ENCODE measurements at regions not wholly inside any gene's neighbourhood (a gene's known extent, or its start where the extent isn't known, plus 50 kb on each side); places are given as distances from the start of the nearest gene placed in this dataset.

- Mint-ChIP-seq H3K4me3 (no peak overlapping the region), H3K4me1 (no peaks in the 10 kb centered on the region), H3K27me3 (peaks cover 20% of the 10 kb centered on the region), H3K36me3 (no peaks in the 10 kb centered on the region), H3K27ac (no peak overlapping the region), H3K9me3 (no peaks in the 10 kb centered on the region)
- DNase-seq, result no peak
These were observed 77.6 kb downstream of the RIPK4 start for GRCh38 chr21:41689289-41689583.

- Mint-ChIP-seq H3K4me3 (no peak overlapping the region), H3K27ac (no peak overlapping the region)
These were observed 79.2 kb downstream of the RIPK4 start for GRCh38 chr21:41687633-41688032.

GRCh38 chr21:41686664-41687063 lies 80.2 kb downstream of the RIPK4 start:
- no peaks in the 10 kb centered on the region for H3K4me1 Mint-ChIP-seq
- no peak for DNase-seq
- no peak overlapping the region for H3K27ac Mint-ChIP-seq
- no peaks in the 10 kb centered on the region for H3K9me3 Mint-ChIP-seq
- H3K27me3 Mint-ChIP-seq, result peaks cover 7% of the 10 kb centered on the region
- H3K4me3 Mint-ChIP-seq, result no peak overlapping the region
- H3K36me3 Mint-ChIP-seq, result no peaks in the 10 kb centered on the region

More at GRCh38 chr21:41687633-41688032, 79.2 kb downstream of the RIPK4 start:
- H3K27me3 Mint-ChIP-seq, result peaks cover 15% of the 10 kb centered on the region
- H3K9me3 Mint-ChIP-seq, result no peaks in the 10 kb centered on the region
- no peaks in the 10 kb centered on the region for H3K36me3 Mint-ChIP-seq
- no peaks in the 10 kb centered on the region for H3K4me1 Mint-ChIP-seq
- no peak for DNase-seq

GRCh38 chr21:41685511-41686149 lies 81.2 kb downstream of the RIPK4 start:
- H3K4me3 Mint-ChIP-seq, result no peak overlapping the region
- H3K36me3 Mint-ChIP-seq, result no peaks in the 10 kb centered on the region
- H3K9me3 Mint-ChIP-seq, result no peaks in the 10 kb centered on the region
- H3K4me1 Mint-ChIP-seq, result no peaks in the 10 kb centered on the region
- no peak for DNase-seq
- no peak overlapping the region for H3K27ac Mint-ChIP-seq
- peaks cover 3% of the 10 kb centered on the region for H3K27me3 Mint-ChIP-seq

GRCh38 chr21:41684381-41685245 lies 82.2 kb downstream of the RIPK4 start:
- H3K36me3 Mint-ChIP-seq, result no peaks in the 10 kb centered on the region
- no peaks in the 10 kb centered on the region for H3K4me1 Mint-ChIP-seq
- no peak for DNase-seq
- H3K4me3 Mint-ChIP-seq, result no peak overlapping the region
- peaks cover 4% of the 10 kb centered on the region for H3K27me3 Mint-ChIP-seq
- no peaks in the 10 kb centered on the region for H3K9me3 Mint-ChIP-seq
- H3K27ac Mint-ChIP-seq, result no peak overlapping the region

GRCh38 chr21:41683815-41684214 lies 83.0 kb downstream of the RIPK4 start:
- Mint-ChIP-seq H3K4me1 (no peaks in the 10 kb centered on the region), H3K36me3 (no peaks in the 10 kb centered on the region), H3K9me3 (no peaks in the 10 kb centered on the region), H3K4me3 (no peak overlapping the region), H3K27ac (no peak overlapping the region), H3K27me3 (peaks cover 12% of the 10 kb centered on the region)
- DNase-seq, result no peak

GRCh38 chr21:41682719-41683179 lies 84.1 kb downstream of the RIPK4 start:
- peaks cover 19% of the 10 kb centered on the region for H3K27me3 Mint-ChIP-seq
- H3K9me3 Mint-ChIP-seq, result no peaks in the 10 kb centered on the region
- no peak overlapping the region for H3K4me3 Mint-ChIP-seq
- no peaks in the 10 kb centered on the region for H3K36me3 Mint-ChIP-seq
- no peaks in the 10 kb centered on the region for H3K4me1 Mint-ChIP-seq
- no peak for DNase-seq
- no peak overlapping the region for H3K27ac Mint-ChIP-seq

GRCh38 chr21:41681939-41682718 lies 84.7 kb downstream of the RIPK4 start:
- Mint-ChIP-seq H3K9me3 (no peaks in the 10 kb centered on the region), H3K27me3 (peaks cover 23% of the 10 kb centered on the region), H3K27ac (no peak overlapping the region), H3K36me3 (no peaks in the 10 kb centered on the region), H3K4me1 (no peaks in the 10 kb centered on the region), H3K4me3 (no peak overlapping the region)
- no peak for DNase-seq

GRCh38 chr21:41681348-41681801 lies 85.5 kb downstream of the RIPK4 start:
- DNase-seq, result no peak
- Mint-ChIP-seq H3K4me1 (no peaks in the 10 kb centered on the region), H3K27me3 (peaks cover 23% of the 10 kb centered on the region), H3K36me3 (no peaks in the 10 kb centered on the region), H3K4me3 (no peak overlapping the region), H3K9me3 (no peaks in the 10 kb centered on the region), H3K27ac (no peak overlapping the region)

GRCh38 chr21:41680444-41681347 lies 86.2 kb downstream of the RIPK4 start:
- no peak overlapping the region for H3K4me3 Mint-ChIP-seq

GRCh38 chr21:41678924-41679318 lies 87.9 kb downstream of the RIPK4 start:
- no peak for DNase-seq
- H3K27me3 Mint-ChIP-seq, result peaks cover 25% of the 10 kb centered on the region
- no peaks in the 10 kb centered on the region for H3K4me1 Mint-ChIP-seq
- no peak overlapping the region for H3K4me3 Mint-ChIP-seq
- no peaks in the 10 kb centered on the region for H3K36me3 Mint-ChIP-seq
- H3K27ac Mint-ChIP-seq, result no peak overlapping the region
- no peaks in the 10 kb centered on the region for H3K9me3 Mint-ChIP-seq

More at GRCh38 chr21:41680444-41681347, 86.2 kb downstream of the RIPK4 start:
- DNase-seq, result no peak
- Mint-ChIP-seq H3K4me1 (no peaks in the 10 kb centered on the region), H3K36me3 (no peaks in the 10 kb centered on the region), H3K27me3 (peaks cover 25% of the 10 kb centered on the region), H3K27ac (no peak overlapping the region), H3K9me3 (no peaks in the 10 kb centered on the region)

- Mint-ChIP-seq H3K9me3 (no peaks in the 10 kb centered on the region), H3K36me3 (no peaks in the 10 kb centered on the region), H3K4me3 (no peak overlapping the region), H3K27ac (no peak overlapping the region), H3K4me1 (no peaks in the 10 kb centered on the region), H3K27me3 (peaks cover 25% of the 10 kb centered on the region)
- no peak for DNase-seq
These were observed 88.6 kb downstream of the RIPK4 start for GRCh38 chr21:41678016-41678923.

- H3K36me3 Mint-ChIP-seq, result no peaks in the 10 kb centered on the region
- no peak overlapping the region for H3K27ac Mint-ChIP-seq
- no peaks in the 10 kb centered on the region for H3K4me1 Mint-ChIP-seq
- H3K4me3 Mint-ChIP-seq, result no peak overlapping the region
- H3K9me3 Mint-ChIP-seq, result no peaks in the 10 kb centered on the region
- peaks cover 25% of the 10 kb centered on the region for H3K27me3 Mint-ChIP-seq
- DNase-seq, result no peak
These were observed 89.2 kb downstream of the RIPK4 start for GRCh38 chr21:41677671-41678015.

GRCh38 chr21:41676198-41676597 lies 90.7 kb downstream of the RIPK4 start:
- no peak for DNase-seq
- H3K4me1 Mint-ChIP-seq, result peaks cover 6% of the 10 kb centered on the region
- no peak overlapping the region for H3K4me3 Mint-ChIP-seq
- H3K9me3 Mint-ChIP-seq, result no peaks in the 10 kb centered on the region
- H3K27ac Mint-ChIP-seq, result no peak overlapping the region
- H3K36me3 Mint-ChIP-seq, result no peaks in the 10 kb centered on the region
- H3K27me3 Mint-ChIP-seq, result peaks cover 22% of the 10 kb centered on the region
